ENCODE measurements at regions not wholly inside any gene's neighbourhood (a gene's known extent, or its start where the extent isn't known, plus 50 kb on each side); places are given as distances from the start of the nearest gene placed in this dataset.

- no peak for DNase-seq (ENCODE audit: low read depth)
Measured at GRCh38 chr3:25229586-25229985, 198.5 kb upstream of the RARB start.

GRCh38 chr3:25235031-25235430 lies 193.0 kb upstream of the RARB start:
- DNase-seq (ENCODE audit: low read depth): no peak

- DNase-seq (ENCODE audit: low read depth): no peak
Measured at GRCh38 chr3:25235466-25235865, 192.6 kb upstream of the RARB start.

GRCh38 chr3:25237602-25238001 lies 190.5 kb upstream of the RARB start:
- no peak for DNase-seq (ENCODE audit: low read depth)

- no peak for DNase-seq (ENCODE audit: low read depth)
Measured at GRCh38 chr3:25239042-25239441, 189.0 kb upstream of the RARB start.

- DNase-seq (ENCODE audit: low read depth): no peak
Measured at GRCh38 chr3:25246913-25247312, 181.2 kb upstream of the RARB start.

GRCh38 chr3:25252291-25252690 lies 175.8 kb upstream of the RARB start:
- no peak for DNase-seq (ENCODE audit: low read depth)

- DNase-seq (ENCODE audit: low read depth): no peak
Measured at GRCh38 chr3:25257026-25257425, 171.0 kb upstream of the RARB start.

- DNase-seq (ENCODE audit: low read depth): no peak
Measured at GRCh38 chr3:25259871-25260270, 168.2 kb upstream of the RARB start.

- DNase-seq (ENCODE audit: low read depth): no peak
Measured at GRCh38 chr3:25262322-25262721, 165.7 kb upstream of the RARB start.

- DNase-seq (ENCODE audit: low read depth): no peak
Measured at GRCh38 chr3:25265284-25265683, 162.8 kb upstream of the RARB start.

- no peak for DNase-seq (ENCODE audit: low read depth)
Measured at GRCh38 chr3:25266677-25267076, 161.4 kb upstream of the RARB start.

GRCh38 chr3:25272090-25272489 lies 156.0 kb upstream of the RARB start:
- DNase-seq (ENCODE audit: low read depth): no peak

GRCh38 chr3:25273582-25274171 lies 154.4 kb upstream of the RARB start:
- DNase-seq (ENCODE audit: low read depth): no peak

GRCh38 chr3:25277503-25277902 lies 150.6 kb upstream of the RARB start:
- no peak for DNase-seq (ENCODE audit: low read depth)

- DNase-seq (ENCODE audit: low read depth): no peak
Measured at GRCh38 chr3:25281041-25281731, 146.9 kb upstream of the RARB start.

- no peak for DNase-seq (ENCODE audit: low read depth)
Measured at GRCh38 chr3:25281732-25282126, 146.3 kb upstream of the RARB start.

GRCh38 chr3:25283613-25284012 lies 144.4 kb upstream of the RARB start:
- DNase-seq (ENCODE audit: low read depth): no peak

GRCh38 chr3:25284249-25284648 lies 143.8 kb upstream of the RARB start:
- no peak for DNase-seq (ENCODE audit: low read depth)

- no peak for DNase-seq (ENCODE audit: low read depth)
Measured at GRCh38 chr3:25287291-25287884, 140.7 kb upstream of the RARB start.

GRCh38 chr3:25288413-25288812 lies 139.7 kb upstream of the RARB start:
- no peak for DNase-seq (ENCODE audit: low read depth)

GRCh38 chr3:25289156-25289555 lies 138.9 kb upstream of the RARB start:
- DNase-seq (ENCODE audit: low read depth): no peak

GRCh38 chr3:25289663-25290062 lies 138.4 kb upstream of the RARB start:
- no peak for DNase-seq (ENCODE audit: low read depth)

GRCh38 chr3:25291481-25291905 lies 136.6 kb upstream of the RARB start:
- no peak for DNase-seq (ENCODE audit: low read depth)
